LoVo (cell line): ENCODE measurements at regions not wholly inside any gene's neighbourhood (a gene's known extent, or its start where the extent isn't known, plus 50 kb on each side); places are given as distances from the start of the nearest gene placed in this dataset.
"Not testable (repeated sequence)": the region's sequence is repeated elsewhere in the genome, so short reads cannot be mapped to it uniquely, and the experiment has no call there.

Experiments used
- DNase-seq: peaks from one replicate; pipeline ENCODE4 v3.0.0-alpha.2; 2016; ENCODE audit warnings: low spot score

GRCh38 chrX:5702890-5703289 is 525.8 kb downstream of the NLGN4X start:
- no peak for DNase-seq

- DNase-seq: no peak
These were observed 532.7 kb downstream of the NLGN4X start for GRCh38 chrX:5695971-5696370.

GRCh38 chrX:5683996-5684395 is 544.7 kb downstream of the NLGN4X start:
- DNase-seq: no peak

GRCh38 chrX:5681159-5681558 is 547.5 kb downstream of the NLGN4X start:
- DNase-seq: no peak

- no peak for DNase-seq
These were observed 554.6 kb downstream of the NLGN4X start for GRCh38 chrX:5674036-5674435.

GRCh38 chrX:5672099-5672498 is 556.6 kb downstream of the NLGN4X start:
- no peak for DNase-seq

- not testable (repeated sequence) for DNase-seq
These were observed 562.0 kb downstream of the NLGN4X start for GRCh38 chrX:5666689-5667088.

- DNase-seq: no peak
These were observed 572.1 kb downstream of the NLGN4X start for GRCh38 chrX:5656544-5656943.

GRCh38 chrX:5650904-5651303 is 577.8 kb downstream of the NLGN4X start:
- no peak for DNase-seq

- DNase-seq: no peak
These were observed 579.6 kb downstream of the NLGN4X start for GRCh38 chrX:5648941-5649568.

- no peak for DNase-seq
These were observed 581.8 kb downstream of the NLGN4X start for GRCh38 chrX:5646818-5647217.

GRCh38 chrX:5644776-5645175 is 583.9 kb downstream of the NLGN4X start:
- DNase-seq: no peak

- DNase-seq: no peak
These were observed 588.6 kb downstream of the NLGN4X start for GRCh38 chrX:5640071-5640470.

GRCh38 chrX:5638572-5638971 is 590.1 kb downstream of the NLGN4X start:
- DNase-seq: no peak

- DNase-seq: no peak
These were observed 595.8 kb downstream of the NLGN4X start for GRCh38 chrX:5632887-5633286.

- DNase-seq: no peak
These were observed 596.5 kb downstream of the NLGN4X start for GRCh38 chrX:5632061-5632614.

- no peak for DNase-seq
These were observed 611.0 kb downstream of the NLGN4X start for GRCh38 chrX:5617666-5618065.

GRCh38 chrX:5595570-5595969 is 633.1 kb downstream of the NLGN4X start:
- no peak for DNase-seq

GRCh38 chrX:5586726-5587125 is 641.9 kb downstream of the NLGN4X start:
- DNase-seq: no peak

- no peak for DNase-seq
These were observed 653.3 kb downstream of the NLGN4X start for GRCh38 chrX:5575407-5575806.

- no peak for DNase-seq
These were observed 659.7 kb downstream of the NLGN4X start for GRCh38 chrX:5568934-5569333.

GRCh38 chrX:5559386-5559785 is 669.3 kb downstream of the NLGN4X start:
- no peak for DNase-seq

- DNase-seq: no peak
These were observed 679.2 kb downstream of the NLGN4X start for GRCh38 chrX:5549512-5549911.

- no peak for DNase-seq
These were observed 691.6 kb downstream of the NLGN4X start for GRCh38 chrX:5537098-5537497.
